ENCODE measurements at regions not wholly inside any gene's neighbourhood (a gene's known extent, or its start where the extent isn't known, plus 50 kb on each side); places are given as distances from the start of the nearest gene placed in this dataset.
"Not testable (repeated sequence)": the region's sequence is repeated elsewhere in the genome, so short reads cannot be mapped to it uniquely, and the experiment has no call there.

DNA sequence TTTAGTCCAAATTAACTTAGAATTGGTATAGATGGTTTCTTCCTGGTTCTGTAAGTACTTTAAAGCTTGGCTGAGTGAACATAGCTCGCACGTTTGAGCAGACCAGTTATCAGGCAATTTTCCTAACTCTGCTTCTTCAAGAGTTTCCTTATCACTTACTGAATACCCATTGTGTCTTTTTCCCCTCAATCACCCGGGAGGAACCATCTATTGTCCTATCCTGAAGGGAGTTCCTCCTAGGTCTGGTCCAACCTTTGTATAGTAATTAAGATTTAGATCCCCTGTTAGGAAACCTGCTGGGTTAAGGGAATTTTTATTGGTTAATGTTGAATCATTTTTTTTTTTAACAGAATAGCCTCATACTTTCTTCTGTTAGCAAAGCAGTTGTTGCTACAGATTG lies 1215.0 kb upstream of the ATXN8OS start:
- TF ChIP-seq, protein P1, sequence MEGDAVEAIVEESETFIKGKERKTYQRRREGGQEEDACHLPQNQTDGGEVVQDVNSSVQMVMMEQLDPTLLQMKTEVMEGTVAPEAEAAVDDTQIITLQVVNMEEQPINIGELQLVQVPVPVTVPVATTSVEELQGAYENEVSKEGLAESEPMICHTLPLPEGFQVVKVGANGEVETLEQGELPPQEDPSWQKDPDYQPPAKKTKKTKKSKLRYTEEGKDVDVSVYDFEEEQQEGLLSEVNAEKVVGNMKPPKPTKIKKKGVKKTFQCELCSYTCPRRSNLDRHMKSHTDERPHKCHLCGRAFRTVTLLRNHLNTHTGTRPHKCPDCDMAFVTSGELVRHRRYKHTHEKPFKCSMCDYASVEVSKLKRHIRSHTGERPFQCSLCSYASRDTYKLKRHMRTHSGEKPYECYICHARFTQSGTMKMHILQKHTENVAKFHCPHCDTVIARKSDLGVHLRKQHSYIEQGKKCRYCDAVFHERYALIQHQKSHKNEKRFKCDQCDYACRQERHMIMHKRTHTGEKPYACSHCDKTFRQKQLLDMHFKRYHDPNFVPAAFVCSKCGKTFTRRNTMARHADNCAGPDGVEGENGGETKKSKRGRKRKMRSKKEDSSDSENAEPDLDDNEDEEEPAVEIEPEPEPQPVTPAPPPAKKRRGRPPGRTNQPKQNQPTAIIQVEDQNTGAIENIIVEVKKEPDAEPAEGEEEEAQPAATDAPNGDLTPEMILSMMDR (IDR thresholded peaks at IDR 0.05) = not testable (repeated sequence)
- TF ChIP-seq POLR2A (IDR thresholded peaks at IDR 0.05) = not testable (repeated sequence)

Measured in lower leg skin (tissue), 3 donors.